ENCODE measurements at regions not wholly inside any gene's neighbourhood (a gene's known extent, or its start where the extent isn't known, plus 50 kb on each side); places are given as distances from the start of the nearest gene placed in this dataset.

DNA sequence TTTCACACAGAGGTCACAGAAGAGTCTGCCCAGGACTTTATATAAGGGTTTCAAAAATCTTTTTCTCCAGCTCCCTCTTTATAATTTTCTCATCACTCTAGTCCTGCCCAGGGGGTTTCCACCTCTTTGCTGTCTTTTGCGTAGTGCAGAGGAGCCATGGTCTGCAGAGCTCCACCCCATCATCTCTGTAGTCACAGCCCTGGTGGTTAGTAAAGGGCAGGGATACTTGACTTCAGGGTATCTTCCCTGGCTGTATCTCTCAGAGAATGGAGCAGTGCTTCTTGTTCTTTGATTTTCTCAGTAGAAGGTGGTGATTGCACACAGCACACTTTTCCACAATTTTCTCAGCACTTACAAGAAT is 900.6 kb upstream of the COX7C start:
- H3K36me3 ChIP-seq, result no peaks in the 10 kb centered on the region
- no peaks in the 10 kb centered on the region for H3K9me3 ChIP-seq (ENCODE audit: low read depth)
- no peak overlapping the region for H3K4me3 ChIP-seq
- no peak for DNase-seq (ENCODE audit: low read depth in 1 of 2, low spot score in 1 of 2)
- TF ChIP-seq, protein P1, sequence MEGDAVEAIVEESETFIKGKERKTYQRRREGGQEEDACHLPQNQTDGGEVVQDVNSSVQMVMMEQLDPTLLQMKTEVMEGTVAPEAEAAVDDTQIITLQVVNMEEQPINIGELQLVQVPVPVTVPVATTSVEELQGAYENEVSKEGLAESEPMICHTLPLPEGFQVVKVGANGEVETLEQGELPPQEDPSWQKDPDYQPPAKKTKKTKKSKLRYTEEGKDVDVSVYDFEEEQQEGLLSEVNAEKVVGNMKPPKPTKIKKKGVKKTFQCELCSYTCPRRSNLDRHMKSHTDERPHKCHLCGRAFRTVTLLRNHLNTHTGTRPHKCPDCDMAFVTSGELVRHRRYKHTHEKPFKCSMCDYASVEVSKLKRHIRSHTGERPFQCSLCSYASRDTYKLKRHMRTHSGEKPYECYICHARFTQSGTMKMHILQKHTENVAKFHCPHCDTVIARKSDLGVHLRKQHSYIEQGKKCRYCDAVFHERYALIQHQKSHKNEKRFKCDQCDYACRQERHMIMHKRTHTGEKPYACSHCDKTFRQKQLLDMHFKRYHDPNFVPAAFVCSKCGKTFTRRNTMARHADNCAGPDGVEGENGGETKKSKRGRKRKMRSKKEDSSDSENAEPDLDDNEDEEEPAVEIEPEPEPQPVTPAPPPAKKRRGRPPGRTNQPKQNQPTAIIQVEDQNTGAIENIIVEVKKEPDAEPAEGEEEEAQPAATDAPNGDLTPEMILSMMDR (IDR thresholded peaks at IDR 0.05; ENCODE audit: low read depth, low read length), result no peak
- no peaks in the 10 kb centered on the region for H3K27me3 ChIP-seq
- H3K27ac ChIP-seq, result no peak overlapping the region
- H3K4me1 ChIP-seq (ENCODE audit: low read depth), result no peaks in the 10 kb centered on the region

DNA sequence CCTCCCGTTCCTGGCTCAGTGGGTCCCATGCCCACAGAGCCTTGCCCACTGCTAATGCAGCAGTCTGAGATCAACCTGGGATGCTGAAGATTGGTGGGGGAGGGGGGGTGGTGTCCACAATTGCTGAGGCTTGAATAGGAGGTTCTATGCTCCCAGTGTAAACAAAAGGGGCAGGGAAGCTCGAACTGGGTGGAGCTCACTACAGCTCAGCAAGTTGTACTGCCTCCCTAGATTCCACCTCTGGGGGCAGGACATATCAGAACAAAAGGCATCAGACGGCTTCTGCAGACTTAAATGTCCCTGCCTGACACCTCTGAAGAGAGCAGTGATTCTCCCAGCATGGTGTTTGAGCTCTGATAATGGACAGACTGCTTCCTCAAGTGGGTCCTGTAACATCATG is 885.6 kb upstream of the COX7C start:
- DNase-seq (ENCODE audit: low read depth in 1 of 2, low spot score in 1 of 2), result no peak
- Histone ChIP-seq H3K27ac (no peak overlapping the region), H3K9me3 (ENCODE audit: low read depth) (no peaks in the 10 kb centered on the region), H3K27me3 (no peaks in the 10 kb centered on the region), H3K36me3 (no peaks in the 10 kb centered on the region), H3K4me1 (ENCODE audit: low read depth) (no peaks in the 10 kb centered on the region), H3K4me3 (no peak overlapping the region)
- TF ChIP-seq, protein P1 (IDR thresholded peaks at IDR 0.05; ENCODE audit: low read depth, low read length), result no peak

DNA sequence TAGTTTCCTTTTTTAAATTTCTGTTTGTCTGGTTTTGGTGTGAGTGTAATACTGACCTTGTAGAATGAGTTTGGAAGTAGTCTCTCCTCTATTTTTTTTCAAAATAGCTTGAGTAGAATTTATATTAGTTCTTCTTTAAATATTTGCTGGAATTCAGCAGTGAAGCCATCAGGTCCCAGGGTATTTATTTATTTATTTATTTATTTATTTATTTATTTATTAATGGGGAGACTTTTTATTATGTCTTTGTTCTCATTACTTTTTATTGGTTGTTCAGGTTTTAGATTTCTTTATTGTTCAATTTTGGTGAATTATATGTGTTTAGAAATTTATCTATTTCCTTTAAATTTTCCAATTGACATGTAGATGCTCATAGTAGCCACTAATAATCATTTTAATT is 875.8 kb upstream of the COX7C start:
- H3K4me1 ChIP-seq (ENCODE audit: low read depth), result no peaks in the 10 kb centered on the region
- no peaks in the 10 kb centered on the region for H3K27me3 ChIP-seq
- DNase-seq (ENCODE audit: low read depth in 1 of 2, low spot score in 1 of 2), result no peak
- TF ChIP-seq, protein P1 (IDR thresholded peaks at IDR 0.05; ENCODE audit: low read depth, low read length), result no peak
- H3K4me3 ChIP-seq, result no peak overlapping the region
- no peaks in the 10 kb centered on the region for H3K36me3 ChIP-seq
- H3K27ac ChIP-seq, result no peak overlapping the region
- H3K9me3 ChIP-seq (ENCODE audit: low read depth), result no peaks in the 10 kb centered on the region

DNA sequence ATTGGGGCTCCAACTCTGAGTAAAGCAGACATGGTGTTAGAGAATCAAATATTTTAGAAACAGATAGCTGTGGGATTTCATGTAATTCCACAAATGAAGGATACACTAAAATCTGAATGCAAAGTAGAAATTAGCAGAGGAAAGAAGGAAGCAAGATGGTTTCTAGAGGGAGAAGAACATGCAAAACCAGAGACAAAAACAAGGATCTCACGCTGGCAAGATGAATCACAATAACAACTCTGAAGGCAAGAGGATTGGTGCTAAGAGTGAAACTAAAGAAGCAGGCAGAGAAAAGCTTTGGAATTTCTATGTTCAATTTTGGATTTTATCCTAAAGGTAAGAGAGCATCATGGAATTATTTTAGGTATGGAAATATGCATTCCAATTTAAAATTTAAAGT is 857.2 kb upstream of the COX7C start:
- no peak for DNase-seq (ENCODE audit: low read depth in 1 of 2, low spot score in 1 of 2)
- Histone ChIP-seq H3K27me3 (no peaks in the 10 kb centered on the region), H3K27ac (no peak overlapping the region), H3K4me1 (ENCODE audit: low read depth) (no peaks in the 10 kb centered on the region), H3K4me3 (no peak overlapping the region), H3K36me3 (no peaks in the 10 kb centered on the region), H3K9me3 (ENCODE audit: low read depth) (no peaks in the 10 kb centered on the region)
- TF ChIP-seq, protein P1 (IDR thresholded peaks at IDR 0.05; ENCODE audit: low read depth, low read length), result no peak

DNA sequence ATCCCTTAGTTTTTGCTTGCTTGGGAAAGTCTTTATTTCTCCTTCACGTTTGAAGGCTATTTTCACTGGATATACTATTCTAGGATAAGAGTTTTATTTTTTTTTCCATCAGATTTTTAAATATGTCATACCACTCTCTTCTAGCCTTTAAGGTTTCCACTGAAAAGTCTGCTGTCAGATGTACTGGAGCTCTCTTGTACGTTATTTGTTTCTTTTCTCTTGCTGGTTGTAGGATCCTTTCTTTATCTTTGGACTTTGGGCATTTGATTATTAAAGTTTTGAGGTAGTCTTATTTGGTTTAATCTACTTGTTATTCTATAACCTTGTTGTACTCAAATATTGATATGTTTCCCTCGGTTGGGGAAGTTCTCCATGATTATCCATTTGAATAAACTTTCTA is 848.4 kb upstream of the COX7C start:
- H3K4me3 ChIP-seq, result no peak overlapping the region
- H3K9me3 ChIP-seq (ENCODE audit: low read depth), result no peaks in the 10 kb centered on the region
- no peaks in the 10 kb centered on the region for H3K4me1 ChIP-seq (ENCODE audit: low read depth)
- no peak overlapping the region for H3K27ac ChIP-seq
- no peaks in the 10 kb centered on the region for H3K36me3 ChIP-seq
- H3K27me3 ChIP-seq, result no peaks in the 10 kb centered on the region
- DNase-seq (ENCODE audit: low read depth in 1 of 2, low spot score in 1 of 2), result no peak
- TF ChIP-seq, protein P1 (IDR thresholded peaks at IDR 0.05; ENCODE audit: low read depth, low read length), result no peak

DNA sequence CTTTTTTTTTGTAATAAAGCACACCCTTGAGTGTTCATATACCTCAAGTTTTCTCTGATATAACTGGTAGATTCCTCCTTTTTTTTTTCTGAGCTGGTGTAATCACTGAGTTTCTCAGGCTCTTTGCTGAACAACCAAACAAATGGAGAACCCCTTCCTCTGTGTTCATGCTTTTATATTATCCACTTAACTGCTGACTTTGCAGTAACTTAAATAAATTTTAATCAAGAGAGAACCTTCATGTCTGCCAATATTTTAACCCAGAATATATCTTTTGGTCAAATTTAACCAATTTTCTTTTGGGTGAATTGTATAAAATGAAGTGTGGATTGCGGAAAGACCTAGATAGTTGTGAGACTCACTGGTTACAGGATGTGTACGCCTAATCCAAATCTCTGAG is 833.0 kb upstream of the COX7C start:
- Histone ChIP-seq H3K4me3 (no peak overlapping the region), H3K36me3 (no peaks in the 10 kb centered on the region), H3K27ac (no peak overlapping the region), H3K4me1 (ENCODE audit: low read depth) (no peaks in the 10 kb centered on the region), H3K9me3 (ENCODE audit: low read depth) (no peaks in the 10 kb centered on the region), H3K27me3 (no peaks in the 10 kb centered on the region)
- DNase-seq (ENCODE audit: low read depth in 1 of 2, low spot score in 1 of 2), result no peak
- TF ChIP-seq, protein P1 (IDR thresholded peaks at IDR 0.05; ENCODE audit: low read depth, low read length), result no peak

All from cardiac muscle cell (in vitro differentiated cells and primary cell).